SIG-M5 treated with dmso at 0.1 percent for 504 hours (cell line): ENCODE measurements at regions not wholly inside any gene's neighbourhood (a gene's known extent, or its start where the extent isn't known, plus 50 kb on each side); places are given as distances from the start of the nearest gene placed in this dataset.

Experiments used
- DNase-seq: peaks from one replicate; lab custom pipeline; 2025; ENCODE audit not compliant: unreplicated experiment; lab: John Stamatoyannopoulos, UW

- DNase-seq: no peak
Measured at GRCh38 chr1:199269241-199269640, 630.4 kb downstream of the PTPRC start.

- DNase-seq: no peak
Measured at GRCh38 chr1:199272139-199272544, 633.3 kb downstream of the PTPRC start.

GRCh38 chr1:199272628-199273086, 633.8 kb downstream of the PTPRC start:
- DNase-seq: no peak

- DNase-seq: peak; percentile 21
Measured at GRCh38 chr1:199273837-199274379, 635.1 kb downstream of the PTPRC start.

- DNase-seq: peak; percentile 85
Measured at GRCh38 chr1:199279067-199279466, 640.2 kb downstream of the PTPRC start.

GRCh38 chr1:199279872-199280645, 641.2 kb downstream of the PTPRC start:
- no peak for DNase-seq

- no peak for DNase-seq
Measured at GRCh38 chr1:199282751-199283305, 644.0 kb downstream of the PTPRC start.

- no peak for DNase-seq
Measured at GRCh38 chr1:199283794-199284193, 645.0 kb downstream of the PTPRC start.

GRCh38 chr1:199287206-199287605, 648.4 kb downstream of the PTPRC start:
- no peak for DNase-seq

GRCh38 chr1:199287647-199288046, 648.8 kb downstream of the PTPRC start:
- DNase-seq: peak; percentile 24

GRCh38 chr1:199290186-199290585, 651.3 kb downstream of the PTPRC start:
- DNase-seq: no peak

- DNase-seq: no peak
Measured at GRCh38 chr1:199291022-199291740, 652.3 kb downstream of the PTPRC start.

- no peak for DNase-seq
Measured at GRCh38 chr1:199292896-199293295, 654.1 kb downstream of the PTPRC start.

GRCh38 chr1:199295107-199295506, 656.3 kb downstream of the PTPRC start:
- DNase-seq: no peak

GRCh38 chr1:199297174-199297573, 658.3 kb downstream of the PTPRC start:
- no peak for DNase-seq

GRCh38 chr1:199297887-199298286, 659.0 kb downstream of the PTPRC start:
- DNase-seq: no peak

- DNase-seq: no peak
Measured at GRCh38 chr1:199298825-199299224, 660.0 kb downstream of the PTPRC start.

- DNase-seq: no peak
Measured at GRCh38 chr1:199301472-199302217, 662.8 kb downstream of the PTPRC start.

- no peak for DNase-seq
Measured at GRCh38 chr1:199302554-199302953, 663.7 kb downstream of the PTPRC start.

- DNase-seq: no peak
Measured at GRCh38 chr1:199303035-199303434, 664.2 kb downstream of the PTPRC start.

- no peak for DNase-seq
Measured at GRCh38 chr1:199305053-199305452, 666.2 kb downstream of the PTPRC start.
